Activated CD4-positive, alpha-beta T cell treated with anti-CD3 and anti-CD28 coated beads, Interleukin-2, Interleukin-4, amounts not matched to agents 100 ng/mL and 50 ng/mL, durations not matched to agents 16 hours and 8 hours (primary cell): ENCODE measurements at regions not wholly inside any gene's neighbourhood (a gene's known extent, or its start where the extent isn't known, plus 50 kb on each side); places are given as distances from the start of the nearest gene placed in this dataset.
"Not testable (repeated sequence)": the region's sequence is repeated elsewhere in the genome, so short reads cannot be mapped to it uniquely, and the experiment has no call there.

Experiments used
- DNase-seq: peaks from one replicate; pipeline ENCODE4 v3.0.0-alpha.2; 2020; ENCODE audit warnings: low spot score

DNA sequence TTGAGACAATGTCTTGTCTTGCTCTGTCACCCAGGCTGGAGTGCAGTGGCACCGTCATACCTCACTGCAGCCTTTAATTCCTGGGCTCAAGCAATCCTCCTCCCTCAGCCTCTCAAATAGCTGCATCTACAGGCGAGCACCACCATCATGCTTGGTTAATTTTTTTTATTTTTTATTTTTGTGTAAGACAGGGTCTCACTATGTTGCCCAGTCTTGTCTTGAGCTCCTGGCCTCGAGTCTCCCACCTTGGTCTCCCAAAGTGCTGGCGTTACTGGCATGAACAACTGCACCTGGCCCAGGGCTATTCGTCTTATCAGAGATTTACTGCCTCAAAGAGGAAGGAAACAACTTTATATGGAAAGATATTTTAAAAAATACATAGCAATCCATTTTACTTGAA lies 102.8 kb upstream of the NUPR2 start:
- DNase-seq = no peak

DNA sequence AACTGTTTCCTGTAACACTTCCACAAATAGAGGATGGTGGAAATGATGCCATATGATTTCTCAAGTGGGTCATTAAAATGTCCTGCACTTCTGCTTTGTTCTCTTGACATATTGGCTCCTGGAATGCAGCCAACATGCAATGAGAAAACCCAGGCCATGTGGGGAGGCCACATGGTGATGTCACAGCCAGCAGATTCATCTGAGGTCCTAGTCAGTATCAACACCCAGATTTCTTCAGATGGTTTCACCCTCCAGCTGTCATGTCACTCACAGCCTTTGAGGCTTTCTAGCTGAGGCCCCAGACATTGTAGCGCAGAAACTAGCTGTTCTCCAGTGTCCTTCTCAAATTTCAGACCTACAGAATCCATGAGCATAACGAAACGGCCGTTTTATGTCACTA lies 102.3 kb upstream of the NUPR2 start:
- no peak for DNase-seq

DNA sequence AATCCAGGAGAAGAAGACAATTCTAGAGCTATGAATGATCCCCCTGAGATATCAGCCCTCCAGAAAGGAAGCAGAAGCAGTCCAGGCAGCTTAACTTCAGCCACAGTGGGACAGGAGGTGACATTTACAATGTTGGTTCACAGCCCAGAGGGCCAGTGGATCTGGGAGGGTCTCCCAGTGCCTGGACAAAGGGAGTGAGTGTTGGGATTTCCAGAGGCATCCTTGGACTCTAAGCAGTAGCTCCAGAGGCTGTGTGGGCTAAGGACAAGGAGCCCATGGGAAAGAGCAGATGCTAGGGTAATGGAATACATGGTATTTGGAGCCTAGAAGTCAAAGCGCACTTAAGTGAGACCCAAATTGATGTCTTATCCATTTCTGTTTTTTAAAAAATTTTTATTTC lies 97.4 kb upstream of the NUPR2 start:
- DNase-seq = no peak

DNA sequence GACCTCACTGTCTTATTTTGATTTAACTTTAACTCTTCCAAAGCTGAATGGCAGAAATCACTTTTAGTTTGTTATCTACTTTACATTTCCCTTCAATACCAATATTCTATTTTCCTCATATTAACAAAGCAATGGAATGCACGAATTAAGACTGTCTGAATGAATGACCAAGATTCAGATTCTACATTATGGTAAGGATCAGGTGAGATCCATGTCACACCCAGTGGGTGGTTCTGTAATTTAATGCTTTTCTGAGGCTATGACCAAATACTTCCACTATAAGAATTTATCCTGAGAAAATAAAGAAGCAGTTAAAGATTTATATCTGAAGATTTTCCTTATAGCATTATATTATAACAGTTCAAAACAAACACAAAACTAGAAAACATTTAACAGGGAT lies 90.2 kb upstream of the NUPR2 start:
- DNase-seq = no peak

DNA sequence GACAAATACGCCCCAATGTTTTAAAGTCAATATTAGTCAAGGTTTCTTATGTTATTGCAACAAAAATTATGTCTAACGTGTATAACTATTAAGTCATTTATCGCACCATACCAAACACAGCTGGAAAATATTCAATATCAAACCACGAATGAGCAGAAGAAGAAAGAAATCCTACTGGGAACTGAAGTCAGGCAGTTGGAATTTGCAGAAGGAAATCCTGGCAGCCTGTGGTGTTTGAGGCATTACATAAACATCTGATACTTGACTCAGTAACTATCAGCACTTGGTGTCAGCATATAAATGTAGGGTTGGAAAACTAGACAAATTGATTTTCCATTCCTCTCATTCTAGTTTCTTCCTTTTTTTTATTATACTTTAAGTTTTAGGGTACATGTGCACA lies 83.4 kb upstream of the NUPR2 start:
- DNase-seq = no peak

DNA sequence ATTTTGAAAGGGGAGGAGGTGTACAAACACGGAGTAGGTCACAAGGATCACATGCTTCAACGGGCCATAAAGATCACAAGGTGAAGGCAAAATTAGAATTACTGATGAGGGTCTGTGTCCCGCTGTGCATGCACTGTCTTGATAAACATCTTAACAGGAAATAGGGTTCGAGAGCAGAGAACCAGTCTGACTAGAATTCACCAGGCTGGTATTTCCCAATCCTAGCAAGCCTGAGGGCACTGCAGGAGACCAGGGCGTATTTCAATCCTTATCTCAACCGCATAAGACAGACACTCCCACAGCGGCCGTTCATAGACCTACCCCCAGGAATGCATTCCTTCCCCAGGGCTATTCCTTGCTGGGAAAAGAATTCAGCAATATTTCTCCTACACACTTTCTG lies 80.0 kb upstream of the NUPR2 start:
- DNase-seq = not testable (repeated sequence)

DNA sequence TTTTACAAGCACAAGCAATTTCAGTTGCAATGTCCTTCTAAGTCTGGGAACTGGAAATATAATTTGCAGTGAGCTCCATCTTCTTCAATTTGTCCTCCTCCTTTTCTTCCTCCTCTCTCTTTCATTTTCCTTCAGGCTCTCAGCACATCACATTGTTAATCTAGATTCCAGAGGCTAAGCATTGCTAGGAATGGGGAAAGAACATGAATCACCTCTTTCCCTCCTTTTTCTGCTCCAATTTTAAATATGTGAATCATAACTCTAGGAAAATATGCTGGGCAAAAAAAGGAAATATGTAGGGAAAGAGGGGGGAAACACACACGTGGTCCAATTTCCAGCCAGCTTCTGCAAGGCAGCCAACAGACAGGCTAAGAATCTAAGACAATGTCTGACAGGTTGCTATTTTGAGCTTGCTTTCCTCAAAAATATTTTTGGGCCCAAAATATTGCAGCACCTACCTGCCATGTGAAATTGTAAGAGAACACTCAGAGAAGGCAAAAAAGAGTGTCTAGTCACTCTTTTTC lies 72.7 kb upstream of the NUPR2 start:
- DNase-seq = no peak

DNA sequence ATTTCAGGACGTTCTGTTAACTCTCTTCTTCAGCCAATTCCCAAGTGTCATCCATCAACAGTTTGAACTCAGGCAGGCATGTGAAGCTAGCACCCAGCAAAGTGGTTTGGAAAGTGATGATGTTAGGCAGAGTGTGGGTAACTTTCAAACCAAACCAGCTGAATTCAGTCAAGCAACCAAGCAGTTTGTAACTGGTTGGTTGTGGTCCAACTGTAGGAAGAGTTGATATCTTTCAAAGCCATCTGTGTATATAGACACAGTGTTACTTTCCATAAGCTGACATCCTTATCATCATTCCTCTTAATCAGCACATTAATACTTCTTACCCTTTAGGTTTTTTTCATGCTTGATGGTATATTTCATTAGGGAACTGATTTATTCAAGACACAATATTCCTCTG lies 72.2 kb upstream of the NUPR2 start:
- no peak for DNase-seq

DNA sequence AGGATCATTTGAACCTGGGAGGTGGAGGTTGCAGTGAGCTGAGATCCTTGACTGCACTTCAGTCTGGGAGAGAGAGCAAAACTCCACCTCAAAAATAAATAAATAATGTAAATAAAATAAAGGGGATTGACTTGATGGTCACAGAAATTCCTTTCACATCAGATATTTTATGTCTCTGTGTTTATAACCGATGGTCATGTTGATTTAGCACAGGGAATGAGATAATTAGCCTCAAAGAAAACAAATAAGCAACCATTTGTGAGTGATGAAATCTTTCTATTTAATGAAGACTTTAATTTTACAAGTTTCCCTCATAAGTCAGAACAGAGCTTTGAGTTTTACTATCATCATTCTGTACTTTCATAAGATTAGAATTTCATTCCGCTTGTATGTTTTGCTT lies 64.8 kb upstream of the NUPR2 start:
- no peak for DNase-seq

DNA sequence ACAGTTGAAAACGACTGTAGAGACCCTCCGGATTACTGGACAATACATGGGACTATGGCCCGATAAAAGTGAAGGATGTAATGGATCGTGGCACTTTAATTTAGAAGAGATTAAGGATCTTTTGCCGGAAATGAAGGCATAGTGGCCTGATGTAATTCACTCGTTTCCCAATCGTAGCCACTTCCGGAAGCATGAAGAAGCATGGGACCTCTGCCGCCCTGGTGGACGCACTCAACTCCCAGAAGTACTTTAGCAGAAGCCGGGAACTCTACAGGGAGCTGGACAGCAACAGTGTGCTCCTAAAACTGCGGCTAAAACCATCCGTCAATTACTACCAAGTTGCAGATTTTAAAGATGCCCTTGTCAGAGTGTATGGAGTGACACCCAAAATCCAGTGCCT lies 59.6 kb upstream of the NUPR2 start:
- no peak for DNase-seq

DNA sequence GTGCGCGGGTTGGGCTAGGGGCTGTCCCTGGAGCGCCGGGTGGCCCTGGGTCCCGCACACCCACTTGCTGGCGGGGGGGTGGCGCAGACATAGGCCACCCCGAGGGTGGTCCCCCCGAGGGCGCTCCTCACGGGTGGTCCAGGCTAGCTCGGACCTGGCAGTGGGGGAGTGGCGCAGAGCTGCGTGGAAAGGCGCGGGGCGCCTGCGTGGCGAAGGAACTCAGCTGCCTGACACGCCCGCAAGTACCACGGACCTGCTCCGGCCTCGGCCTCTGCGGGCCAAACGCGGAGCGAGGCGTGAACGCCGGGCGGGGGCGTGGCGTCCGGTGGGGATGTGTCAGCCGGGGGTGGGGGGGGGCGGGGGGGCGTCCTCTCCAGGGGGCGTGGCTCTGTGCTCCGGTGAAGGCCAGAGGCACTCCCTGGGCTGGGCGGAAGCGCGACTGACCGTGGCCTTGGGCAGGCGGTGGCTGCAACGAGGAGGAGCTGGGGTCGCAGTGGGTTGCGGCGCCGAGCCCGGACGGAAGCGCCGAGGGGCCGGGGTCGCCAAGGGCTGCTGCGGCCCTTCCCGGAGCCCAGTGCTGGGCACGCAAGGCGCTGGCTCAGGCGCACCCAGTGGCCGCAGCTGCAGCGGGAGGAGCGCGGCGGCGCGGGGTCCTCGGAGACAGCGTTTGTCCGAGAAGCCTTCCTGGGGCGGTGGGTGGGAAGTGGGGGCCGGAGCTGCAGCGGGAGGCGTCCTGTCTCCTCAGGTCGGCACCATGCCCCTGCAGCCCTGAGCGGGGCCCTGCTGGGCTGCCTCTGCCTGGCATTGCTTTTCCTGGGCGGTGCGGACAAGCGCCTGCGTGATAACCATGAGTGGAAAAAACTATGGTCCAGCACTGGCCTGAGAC lies 58.9 kb upstream of the NUPR2 start:
- no peak for DNase-seq

DNA sequence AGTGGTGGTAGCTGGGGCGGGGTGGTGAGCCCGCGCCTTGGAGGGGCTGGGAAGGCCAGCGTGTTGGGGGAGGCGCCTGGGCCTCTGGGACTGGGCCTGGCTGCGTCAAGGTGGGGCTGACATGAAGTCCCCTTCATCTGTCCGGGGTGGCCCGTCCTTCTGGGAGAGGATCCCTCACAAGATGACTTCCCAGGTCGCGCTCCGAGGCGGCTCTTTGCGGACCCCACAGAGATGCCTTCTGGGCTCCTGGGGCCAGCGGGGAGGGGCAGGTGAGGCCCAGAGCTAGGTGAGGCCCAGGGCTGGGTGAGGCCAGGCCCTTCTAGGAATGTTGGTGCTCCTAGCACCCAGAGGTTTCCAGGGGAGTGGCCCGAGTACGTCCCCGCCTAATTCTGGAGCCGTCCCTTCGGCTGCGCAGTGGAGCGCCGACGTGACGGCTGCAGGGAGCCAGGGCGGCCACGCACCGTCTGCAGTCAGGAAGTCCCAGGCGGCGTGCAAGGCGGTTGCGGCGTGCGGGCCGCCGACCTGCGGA lies 58.2 kb upstream of the NUPR2 start:
- DNase-seq = no peak
